Mammary epithelial cell (primary cell): ENCODE measurements at regions not wholly inside any gene's neighbourhood (a gene's known extent, or its start where the extent isn't known, plus 50 kb on each side); places are given as distances from the start of the nearest gene placed in this dataset.

Source experiments
- CTCF ChIP-seq, 2 donors: IDR thresholded peaks in 1 of 2; conservative IDR thresholded peaks in 1 of 2; 2 replicates each; pipeline ENCODE4 v1.5.1; 2011 to 2012; ENCODE audit warnings: inconsistent platforms in 2 of 2, low read length in 2 of 2, mild to moderate bottlenecking in 2 of 2, control low read depth in 1 of 2, low read depth in 1 of 2; ENCODE audit not compliant: insufficient read depth in 1 of 2; ENCODE audit errors: extremely low read depth in 1 of 2
- EZH2 ChIP-seq: IDR thresholded peaks from 2 replicates; pipeline ENCODE4 v1.6.1; 2012; ENCODE audit warnings: low read length, inconsistent platforms, borderline replicate concordance

DNA sequence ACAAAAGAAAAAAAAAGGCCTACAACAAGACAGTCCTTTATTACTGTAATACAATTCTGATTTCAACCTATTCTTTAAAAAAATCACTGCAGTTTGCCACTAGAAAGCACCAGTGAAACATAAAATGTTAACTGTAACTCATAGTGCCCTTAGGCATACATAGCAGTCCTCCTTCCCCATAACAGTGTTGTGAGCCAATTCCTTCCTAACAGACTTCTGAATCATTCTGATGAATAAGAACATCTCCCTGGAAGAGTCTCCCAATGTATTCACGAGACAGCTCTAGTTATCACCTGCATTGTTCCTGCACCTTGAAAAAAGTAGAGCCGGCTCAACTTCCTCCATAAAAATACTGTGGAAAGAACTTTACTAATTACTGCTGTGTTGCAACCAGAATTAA is 213.6 kb upstream of the FSCB start:
- no peak for TF ChIP-seq CTCF (conservative IDR thresholded peaks at IDR 0.05 in 1 of 2, IDR thresholded peaks at IDR 0.05 in 1 of 2; ENCODE audit: extremely low read depth in 1 of 2, insufficient read depth in 1 of 2, low read depth in 1 of 2, low read length in 2 of 2)
- TF ChIP-seq EZH2, result no peak
